ENCODE measurements at regions not wholly inside any gene's neighbourhood (a gene's known extent, or its start where the extent isn't known, plus 50 kb on each side); places are given as distances from the start of the nearest gene placed in this dataset.

GRCh38 chr2:136298631-136299030 is 180.7 kb upstream of the CXCR4 start:
- no peak for TF ChIP-seq POLR2A (IDR thresholded peaks at IDR 0.05)
- TF ChIP-seq CTCF (IDR thresholded peaks at IDR 0.05 in 4 of 5, conservative IDR thresholded peaks at IDR 0.05 in 1 of 5): no peak
